GM23248 (cell line): ENCODE measurements at regions not wholly inside any gene's neighbourhood (a gene's known extent, or its start where the extent isn't known, plus 50 kb on each side); places are given as distances from the start of the nearest gene placed in this dataset.

ENCODE experiments used
- EZH2 ChIP-seq: fragments of 200-600 bp; sonication (generic); IDR thresholded peaks from 2 replicates; pipeline ENCODE4 v1.6.1; 2018; ENCODE audit warnings: antibody characterized with exemption, mild to moderate bottlenecking; ENCODE audit not compliant: insufficient read depth, poor library complexity, severe bottlenecking
- EZH2phosphoT487 ChIP-seq: fragments of 200-600 bp; sonication (generic); IDR thresholded peaks from 2 replicates; pipeline ENCODE4 v1.6.1; 2018; ENCODE audit warnings: antibody characterized with exemption, moderate library complexity, mild to moderate bottlenecking, low read depth; ENCODE audit not compliant: insufficient read depth

DNA sequence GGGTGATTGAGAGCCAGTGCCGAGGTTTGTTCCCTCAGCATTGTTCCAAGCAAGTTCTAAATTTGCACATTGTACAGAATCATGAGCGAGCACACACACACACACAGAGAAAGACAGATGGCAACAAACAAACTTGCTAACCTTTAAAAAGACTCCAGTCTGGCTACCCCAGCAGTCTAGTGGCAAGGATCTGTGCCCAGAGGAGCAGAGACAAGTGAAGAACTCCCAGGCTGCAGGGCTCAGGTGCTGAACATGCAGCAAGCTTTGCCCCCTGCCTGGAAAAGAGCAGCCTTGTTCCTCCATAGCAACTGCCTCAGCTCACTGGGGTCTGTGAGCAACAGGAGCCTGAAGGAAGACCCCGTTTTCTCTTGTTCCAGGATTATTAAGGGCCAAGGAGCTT, 169.2 kb upstream of the CCDC68 start:
- TF ChIP-seq EZH2 = no peak
- TF ChIP-seq EZH2phosphoT487 = no peak
